ENCODE measurements at regions not wholly inside any gene's neighbourhood (a gene's known extent, or its start where the extent isn't known, plus 50 kb on each side); places are given as distances from the start of the nearest gene placed in this dataset.

- TF ChIP-seq POLR2AphosphoS5 (IDR thresholded peaks at IDR 0.05) (no peak), CTCF (IDR thresholded peaks at IDR 0.05) (no peak), POLR2A (IDR thresholded peaks at IDR 0.05) (no peak)
- Histone ChIP-seq H3K27me3 (peaks cover 64% of the 10 kb centered on the region), H3K4me3 (no peak overlapping the region), H3K27ac (no peak overlapping the region), H3K4me1 (no peaks in the 10 kb centered on the region), H3K36me3 (no peaks in the 10 kb centered on the region), H3K9me3 (no peaks in the 10 kb centered on the region)
- WGBS, 2 donors (ENCODE audit: low coverage in 1 of 2) = 82% methylated on average over 5 of the region's 5 CpGs; no CpG with 5 or more reads in 1 of the 2 donors
- no peak for ATAC-seq
These were observed 51.7 kb upstream of the B3GAT1 start for GRCh38 chr11:134463716-134464115.
